ENCODE measurements at regions not wholly inside any gene's neighbourhood (a gene's known extent, or its start where the extent isn't known, plus 50 kb on each side); places are given as distances from the start of the nearest gene placed in this dataset.

GRCh38 chr6:141077355-141078333, 1055.1 kb upstream of the GJE1 start:
- peak; percentile 22 for DNase-seq (ENCODE audit: unreplicated experiment)
- no peaks in the 10 kb centered on the region for H3K4me1 Mint-ChIP-seq (ENCODE audit: insufficient read depth, unreplicated experiment)
- H3K36me3 Mint-ChIP-seq (ENCODE audit: insufficient read depth, unreplicated experiment), result no peaks in the 10 kb centered on the region
- TF ChIP-seq CTCF (IDR thresholded peaks at IDR 0.05; ENCODE audit: unreplicated experiment), result no peak
- CTCF ChIA-PET, result interaction anchor here (0.9 kb wide), 1 partner anchor 8 kb away, joined by 3 read pairs; no protein-coding TSS in a partner anchor
- H3K27ac Mint-ChIP-seq (ENCODE audit: low read depth, unreplicated experiment), result no peak overlapping the region
- intact Hi-C loops (cut with micrococcal nuclease), result no loop called here
- BruUV-seq (replicated peaks), result no TSS peak
- H3K4me3 Mint-ChIP-seq (ENCODE audit: unreplicated experiment), result no peak overlapping the region
- POLR2A ChIA-PET, result interaction anchor here (1.3 kb wide), 1 partner anchor 11 kb away, joined by 3 read pairs; no protein-coding TSS in a partner anchor
- H3K27me3 Mint-ChIP-seq (ENCODE audit: insufficient read depth, unreplicated experiment), result no peaks in the 10 kb centered on the region
- peaks cover 9% of the 10 kb centered on the region for H3K9me3 Mint-ChIP-seq (ENCODE audit: unreplicated experiment)

DNA sequence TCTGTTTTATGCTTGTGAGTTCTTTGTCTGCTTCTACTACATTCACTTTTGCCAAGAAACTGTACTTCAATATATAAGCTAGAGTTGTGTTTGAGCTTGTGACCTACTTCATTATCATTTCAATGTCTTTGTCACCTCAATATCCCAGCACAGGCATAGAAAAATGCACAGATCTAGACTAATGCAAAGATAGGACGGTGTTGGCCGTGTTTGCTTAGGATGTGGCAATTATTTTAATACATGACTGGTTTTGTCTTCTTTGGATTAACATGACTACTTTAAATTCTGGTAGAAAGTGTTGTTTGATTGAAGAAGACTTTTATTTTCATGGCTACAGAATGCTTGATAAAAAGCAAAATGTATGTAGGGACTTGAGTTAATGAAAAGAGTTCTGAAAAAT, 1075.0 kb upstream of the GJE1 start:
- intact Hi-C loops (cut with micrococcal nuclease), result no loop called here
- Mint-ChIP-seq H3K27ac (ENCODE audit: low read depth, unreplicated experiment) (no peak overlapping the region), H3K9me3 (ENCODE audit: unreplicated experiment) (no peaks in the 10 kb centered on the region), H3K4me3 (ENCODE audit: unreplicated experiment) (no peak overlapping the region), H3K36me3 (ENCODE audit: insufficient read depth, unreplicated experiment) (no peaks in the 10 kb centered on the region), H3K27me3 (ENCODE audit: insufficient read depth, unreplicated experiment) (no peaks in the 10 kb centered on the region), H3K4me1 (ENCODE audit: insufficient read depth, unreplicated experiment) (no peaks in the 10 kb centered on the region)
- no TSS peak for BruUV-seq (replicated peaks)
- ChIA-PET CTCF (no interaction called here), POLR2A (interaction anchor here (0.7 kb wide), 1 partner anchor 126 kb away, joined by 3 read pairs; no protein-coding TSS in a partner anchor)
- DNase-seq (ENCODE audit: unreplicated experiment), result no peak
- TF ChIP-seq CTCF (IDR thresholded peaks at IDR 0.05; ENCODE audit: unreplicated experiment), result no peak

- Mint-ChIP-seq H3K9me3 (ENCODE audit: unreplicated experiment) (no peaks in the 10 kb centered on the region), H3K36me3 (ENCODE audit: insufficient read depth, unreplicated experiment) (no peaks in the 10 kb centered on the region), H3K27me3 (ENCODE audit: insufficient read depth, unreplicated experiment) (no peaks in the 10 kb centered on the region), H3K4me3 (ENCODE audit: unreplicated experiment) (no peak overlapping the region), H3K4me1 (ENCODE audit: insufficient read depth, unreplicated experiment) (no peaks in the 10 kb centered on the region), H3K27ac (ENCODE audit: low read depth, unreplicated experiment) (no peak overlapping the region)
- no TSS peak for BruUV-seq (replicated peaks)
- POLR2A ChIA-PET, result interaction anchor here (0.7 kb wide), 1 partner anchor 127 kb away, joined by 3 read pairs; no protein-coding TSS in a partner anchor
- intact Hi-C loops (cut with micrococcal nuclease), result no loop called here
- no peak for TF ChIP-seq CTCF (IDR thresholded peaks at IDR 0.05; ENCODE audit: unreplicated experiment)
- DNase-seq (ENCODE audit: unreplicated experiment), result no peak
- CTCF ChIA-PET, result no interaction called here
Observed at GRCh38 chr6:141056945-141057625, 1075.6 kb upstream of the GJE1 start.

- POLR2A ChIA-PET, result no interaction called here
- TF ChIP-seq CTCF (IDR thresholded peaks at IDR 0.05; ENCODE audit: unreplicated experiment), result no peak
- peaks cover 4% of the 10 kb centered on the region for H3K4me1 Mint-ChIP-seq (ENCODE audit: insufficient read depth, unreplicated experiment)
- no peak overlapping the region for H3K27ac Mint-ChIP-seq (ENCODE audit: low read depth, unreplicated experiment)
- no peaks in the 10 kb centered on the region for H3K9me3 Mint-ChIP-seq (ENCODE audit: unreplicated experiment)
- no TSS peak for BruUV-seq (replicated peaks)
- CTCF ChIA-PET, result no interaction called here
- H3K27me3 Mint-ChIP-seq (ENCODE audit: insufficient read depth, unreplicated experiment), result no peaks in the 10 kb centered on the region
- DNase-seq (ENCODE audit: unreplicated experiment), result no peak
- H3K4me3 Mint-ChIP-seq (ENCODE audit: unreplicated experiment), result no peak overlapping the region
- intact Hi-C loops (cut with micrococcal nuclease), result no loop called here
- no peaks in the 10 kb centered on the region for H3K36me3 Mint-ChIP-seq (ENCODE audit: insufficient read depth, unreplicated experiment)
Observed at GRCh38 chr6:141050471-141050870, 1082.3 kb upstream of the GJE1 start.

Data from MCF 10A (cell line).